GM23338 (cell line): ENCODE measurements at regions not wholly inside any gene's neighbourhood (a gene's known extent, or its start where the extent isn't known, plus 50 kb on each side); places are given as distances from the start of the nearest gene placed in this dataset.

ENCODE experiments used
- ATAC-seq: fragments of 200-7000 bp; cut with Tn5 transposase; 3 replicates; pipeline ENCODE4 v1.9.1; 2020
- DNase-seq: peaks from one replicate; pipeline ENCODE4 v3.0.0-alpha.2; 2015; ENCODE audit warnings: low spot score
- H2AFZ ChIP-seq: fragments of 200-600 bp; sonication (generic); 2 replicates; pipeline ENCODE4 v1.8.0; 2016; ENCODE audit warnings: antibody characterized with exemption, mild to moderate bottlenecking, moderate library complexity
- H3F3A ChIP-seq: fragments of 200-600 bp; sonication (generic); replicated peaks from 2 replicates; pipeline ENCODE4 v1.8.0; 2017; ENCODE audit warnings: antibody characterized with exemption, mixed run types, low read depth
- H3K27ac ChIP-seq: fragments of 200-600 bp; sonication (generic); 2 replicates; pipeline ENCODE4 v1.6.1; 2016; ENCODE audit warnings: low read depth
- H3K27me3 ChIP-seq: fragments of 200-600 bp; sonication (generic); 2 replicates; pipeline ENCODE4 v1.8.0; 2016; ENCODE audit warnings: mild to moderate bottlenecking, mixed run types, moderate library complexity; ENCODE audit not compliant: insufficient read depth
- H3K36me3 ChIP-seq: fragments of 200-600 bp; sonication (generic); 2 replicates; pipeline ENCODE4 v1.8.0; 2016; ENCODE audit warnings: mild to moderate bottlenecking; ENCODE audit not compliant: insufficient read depth
- H3K4me1 ChIP-seq: fragments of 200-600 bp; sonication (generic); 2 replicates; pipeline ENCODE4 v1.8.0; 2016; ENCODE audit warnings: mild to moderate bottlenecking, moderate library complexity; ENCODE audit not compliant: insufficient read depth
- H3K4me2 ChIP-seq: fragments of 200-600 bp; sonication (generic); 2 replicates; pipeline ENCODE4 v1.7.1; 2017; ENCODE audit warnings: mixed run types
- H3K4me3 ChIP-seq: fragments of 200-600 bp; sonication (generic); 2 replicates; pipeline ENCODE4 v1.6.1; 2016; ENCODE audit warnings: mixed run types
- H3K79me2 ChIP-seq: fragments of 200-600 bp; sonication (generic); replicated peaks from 2 replicates; pipeline ENCODE4 v1.8.0; 2017; ENCODE audit warnings: mild to moderate bottlenecking; ENCODE audit not compliant: insufficient read depth
- H3K9me2 ChIP-seq: fragments of 200-600 bp; sonication (generic); 2 replicates; pipeline ENCODE4 v1.8.0; 2017; ENCODE audit not compliant: insufficient read depth
- H4K20me1 ChIP-seq: fragments of 200-600 bp; sonication (generic); replicated peaks from 2 replicates; pipeline ENCODE4 v1.8.0; 2017; ENCODE audit warnings: mild to moderate bottlenecking; ENCODE audit not compliant: insufficient read depth
- H3K27ac Mint-ChIP-seq: 2 replicates; pipeline ENCODE4 v1.8.0; 2020; ENCODE audit warnings: inconsistent platforms, mild to moderate bottlenecking, moderate library complexity, mixed read lengths
- H3K27me3 Mint-ChIP-seq: 3 replicates; pipeline ENCODE4 v1.8.0; 2022; ENCODE audit warnings: low read depth, mild to moderate bottlenecking, moderate library complexity, mixed read lengths, inconsistent platforms; ENCODE audit not compliant: insufficient read depth, poor library complexity
- H3K36me3 Mint-ChIP-seq: 3 replicates; pipeline ENCODE4 v1.8.0; 2021; ENCODE audit warnings: low read depth, mild to moderate bottlenecking, inconsistent platforms, moderate library complexity, mixed read lengths
- H3K4me1 Mint-ChIP-seq: 3 replicates; pipeline ENCODE4 v1.8.0; 2020; ENCODE audit warnings: mild to moderate bottlenecking, inconsistent platforms, mixed read lengths
- H3K4me3 Mint-ChIP-seq: 3 replicates; pipeline ENCODE4 v1.8.0; 2021; ENCODE audit warnings: moderate library complexity, mild to moderate bottlenecking, inconsistent platforms, mixed read lengths
- H3K9me3 Mint-ChIP-seq: 3 replicates; pipeline ENCODE4 v1.8.0; 2020; ENCODE audit warnings: moderate library complexity, mild to moderate bottlenecking, inconsistent platforms, mixed read lengths
- CREB1 ChIP-seq: fragments of 250-450 bp; sonication (Bioruptor Pico); IDR thresholded peaks from 2 replicates; pipeline ENCODE4 v1.5.0; 2020; ENCODE audit warnings: low read depth, mild to moderate bottlenecking, moderate library complexity
- JUNB ChIP-seq: IDR thresholded peaks from one replicate; pipeline ENCODE4 v1.6.1; 2016; ENCODE audit warnings: antibody characterized with exemption; ENCODE audit not compliant: unreplicated experiment
- NANOG ChIP-seq: IDR thresholded peaks from 2 replicates; pipeline ENCODE4 v1.6.1; 2016; ENCODE audit warnings: antibody characterized with exemption, borderline replicate concordance
- POLR2AphosphoS5 ChIP-seq: IDR thresholded peaks from 2 replicates; pipeline ENCODE4 v1.6.1; 2016; ENCODE audit warnings: antibody characterized with exemption, low read depth
- REST ChIP-seq: IDR thresholded peaks from one replicate; pipeline ENCODE4 v1.6.1; 2018; ENCODE audit warnings: antibody characterized with exemption; ENCODE audit not compliant: unreplicated experiment
- STAT1 ChIP-seq: IDR thresholded peaks from one replicate; pipeline ENCODE4 v1.6.1; 2016; ENCODE audit warnings: antibody characterized with exemption; ENCODE audit not compliant: unreplicated experiment
- ZNF331 ChIP-seq: fragments of 250-450 bp; sonication (Bioruptor Pico); IDR thresholded peaks from 2 replicates; pipeline ENCODE4 v1.5.0; 2020; ENCODE audit warnings: low read depth, mild to moderate bottlenecking, moderate library complexity
- ZNF462 ChIP-seq: fragments of 250-450 bp; sonication (Bioruptor Pico); IDR thresholded peaks from 2 replicates; pipeline ENCODE4 v1.5.0; 2020; ENCODE audit warnings: mild to moderate bottlenecking, moderate library complexity
- TF ChIP-seq, protein P1 (sequence below): IDR thresholded peaks from 2 replicates; pipeline ENCODE4 v1.6.1; 2016; ENCODE audit warnings: antibody characterized with exemption

- TF ChIP-seq ZNF331 (CRISPR knock-in tag), result no peak
- TF ChIP-seq, protein P1, sequence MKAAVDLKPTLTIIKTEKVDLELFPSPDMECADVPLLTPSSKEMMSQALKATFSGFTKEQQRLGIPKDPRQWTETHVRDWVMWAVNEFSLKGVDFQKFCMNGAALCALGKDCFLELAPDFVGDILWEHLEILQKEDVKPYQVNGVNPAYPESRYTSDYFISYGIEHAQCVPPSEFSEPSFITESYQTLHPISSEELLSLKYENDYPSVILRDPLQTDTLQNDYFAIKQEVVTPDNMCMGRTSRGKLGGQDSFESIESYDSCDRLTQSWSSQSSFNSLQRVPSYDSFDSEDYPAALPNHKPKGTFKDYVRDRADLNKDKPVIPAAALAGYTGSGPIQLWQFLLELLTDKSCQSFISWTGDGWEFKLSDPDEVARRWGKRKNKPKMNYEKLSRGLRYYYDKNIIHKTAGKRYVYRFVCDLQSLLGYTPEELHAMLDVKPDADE, result no peak
Measured at GRCh38 chr16:35319536-35320192, 1860.3 kb downstream of the TP53TG3F start (continued).

DNA sequence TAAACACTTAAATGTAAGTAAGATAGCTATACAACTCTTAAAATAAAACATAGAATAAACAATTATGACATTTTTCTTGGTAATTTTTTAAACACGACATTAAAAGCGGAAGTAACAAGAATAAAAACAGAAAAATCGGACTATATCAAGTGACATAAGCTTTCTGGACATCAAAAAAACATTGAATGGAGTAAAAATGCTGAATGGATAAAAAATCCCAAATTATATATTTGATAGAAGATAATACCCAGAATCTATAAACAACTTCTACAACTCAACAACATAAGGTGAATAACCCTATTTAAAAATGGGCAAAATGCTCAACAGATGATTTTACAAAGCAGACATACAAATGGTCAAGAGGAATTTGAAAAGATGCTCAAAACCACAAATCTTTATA is 1866.5 kb downstream of the TP53TG3F start:
- peaks cover 26% of the 10 kb centered on the region for H3K36me3 Mint-ChIP-seq
- H3K9me2 ChIP-seq, result no peaks in the 10 kb centered on the region
- DNase-seq (no peak), ATAC-seq (no peak)
- H3K4me1 Mint-ChIP-seq, result no peaks in the 10 kb centered on the region
- no peak overlapping the region for H3K4me3 ChIP-seq
- H3K4me3 Mint-ChIP-seq, result no peak overlapping the region
- no peaks in the 10 kb centered on the region for H3K4me1 ChIP-seq
- peaks cover 95% of the 10 kb centered on the region for H3K9me3 Mint-ChIP-seq
- H3F3A ChIP-seq, result no peaks in the 10 kb centered on the region
- H3K36me3 ChIP-seq, result no peaks in the 10 kb centered on the region
- TF ChIP-seq ZNF331 (CRISPR knock-in tag) (no peak), JUNB (no peak), NANOG (no peak), POLR2AphosphoS5 (no peak), STAT1 (no peak), CREB1 (CRISPR knock-in tag) (no peak), ZNF462 (CRISPR knock-in tag) (no peak), REST (no peak)
- H3K27ac Mint-ChIP-seq, result no peak overlapping the region
- no peak overlapping the region for H2AFZ ChIP-seq
- H3K27ac ChIP-seq, result no peak overlapping the region
- H3K4me2 ChIP-seq, result no peak overlapping the region
- H4K20me1 ChIP-seq, result no peaks in the 10 kb centered on the region
- H3K27me3 Mint-ChIP-seq, result no peaks in the 10 kb centered on the region
- H3K79me2 ChIP-seq, result no peaks in the 10 kb centered on the region
- no peaks in the 10 kb centered on the region; the same call in 1 of the 2 replicates for H3K27me3 ChIP-seq
